Left lung (tissue), 4 donors: ENCODE measurements at regions not wholly inside any gene's neighbourhood (a gene's known extent, or its start where the extent isn't known, plus 50 kb on each side); places are given as distances from the start of the nearest gene placed in this dataset.

ENCODE experiments used
- ATAC-seq: fragments of 200-7000 bp; cut with Tn5 transposase; one replicate; pipeline ENCODE4 v1.9.1; 2020; ENCODE audit warnings: moderate library complexity
- DNase-seq, 4 donors: peaks; one replicate each; pipeline ENCODE4 v3.0.0-alpha.2; 2013 to 2020
- H3K27ac ChIP-seq, 2 donors: fragments of 200-600 bp; sonication (generic) in 1 of 2; one replicate each; pipeline versions ENCODE4 v1.5.0 to v1.8.0; 2020 to 2021
- H3K27me3 ChIP-seq, 2 donors: fragments of 200-600 bp; sonication (generic) in 1 of 2; one replicate each; pipeline versions ENCODE4 v1.5.0 to v1.8.0; 2020 to 2021
- H3K36me3 ChIP-seq, 2 donors: fragments of 200-600 bp; sonication (generic) in 1 of 2; one replicate each; pipeline versions ENCODE4 v1.5.0 to v1.8.0; 2020 to 2021
- H3K4me1 ChIP-seq, 2 donors: fragments of 200-600 bp; one replicate each; pipeline ENCODE4 v1.8.0; 2021
- H3K4me3 ChIP-seq, 2 donors: fragments of 200-600 bp; sonication (generic) in 1 of 2; one replicate each; pipeline versions ENCODE4 v1.5.0 to v1.8.0; 2020 to 2021; ENCODE audit warnings: mild to moderate bottlenecking in 1 of 2
- H3K9me3 ChIP-seq, 2 donors: fragments of 200-600 bp; sonication (generic) in 1 of 2; one replicate each; pipeline versions ENCODE4 v1.5.0 to v1.8.0; 2020 to 2021
- intact Hi-C, 2 donors: fragments of 100-400 bp; cut with DNase I; formaldehyde crosslinking; loops; one replicate each; pipeline versions ENCODE4 v1.11.2 to v1.14.2; 2022
- TF ChIP-seq, protein P1 (sequence below), 2 donors: fragments of 200-600 bp; sonication (generic) in 1 of 2; IDR thresholded peaks; one replicate each; pipeline versions ENCODE4 v1.5.0 to v1.8.0; 2021; ENCODE audit warnings: antibody characterized with exemption in 2 of 2
- donor health status: DM: no; HTN: yes; CAD: no.
- donor health status: DM: no; HTN: no; CAD: no.

DNA sequence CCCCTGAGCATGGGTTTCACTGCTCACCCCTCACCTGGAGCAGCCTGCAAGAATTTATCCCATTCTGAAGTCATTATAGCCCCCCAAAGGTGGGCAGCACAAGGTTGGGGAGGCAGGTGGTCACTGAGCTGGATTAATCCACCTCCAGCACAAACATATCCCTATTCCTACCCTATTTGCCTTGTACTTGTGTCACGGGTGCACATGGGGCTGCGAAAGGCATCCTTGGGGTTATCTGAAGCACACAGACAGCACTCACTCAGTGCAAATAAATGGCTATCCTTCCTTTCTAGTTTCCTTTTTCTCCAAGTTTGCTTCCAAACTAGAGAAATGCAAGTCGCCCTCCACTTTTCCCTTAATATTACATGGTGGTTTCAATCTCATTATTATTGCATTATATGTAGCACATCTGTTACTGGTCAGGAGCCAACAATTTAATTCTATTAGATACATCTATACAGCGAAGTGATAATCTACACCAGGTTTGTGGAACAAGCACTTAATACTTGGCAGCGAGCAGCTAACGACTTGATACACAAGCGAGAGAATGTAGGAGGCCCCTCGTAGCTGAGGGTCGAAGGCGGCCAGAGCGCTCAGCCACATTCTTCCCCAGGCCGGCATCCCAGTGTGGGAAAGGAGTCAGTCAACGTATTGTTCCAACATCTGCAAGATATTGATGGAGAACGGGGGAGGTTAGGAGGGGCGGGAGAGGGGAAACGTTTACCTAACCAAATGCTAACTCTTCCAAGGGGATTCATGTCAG is 121.3 kb upstream of the HABP2 start:
- Histone ChIP-seq H3K9me3 (peaks cover 0 to 2% of the 10 kb centered on the region in 2 donors), H3K27me3 (no peaks in the 10 kb centered on the region), H3K4me1 (no peaks in the 10 kb centered on the region), H3K27ac (no peak overlapping the region), H3K4me3 (no peak overlapping the region), H3K36me3 (no peaks in the 10 kb centered on the region)
- intact Hi-C loops: no loop called here
- DNase-seq (peak in 2 of 4 donors; percentile 66 to 75), ATAC-seq (no peak)
- TF ChIP-seq, protein P1, sequence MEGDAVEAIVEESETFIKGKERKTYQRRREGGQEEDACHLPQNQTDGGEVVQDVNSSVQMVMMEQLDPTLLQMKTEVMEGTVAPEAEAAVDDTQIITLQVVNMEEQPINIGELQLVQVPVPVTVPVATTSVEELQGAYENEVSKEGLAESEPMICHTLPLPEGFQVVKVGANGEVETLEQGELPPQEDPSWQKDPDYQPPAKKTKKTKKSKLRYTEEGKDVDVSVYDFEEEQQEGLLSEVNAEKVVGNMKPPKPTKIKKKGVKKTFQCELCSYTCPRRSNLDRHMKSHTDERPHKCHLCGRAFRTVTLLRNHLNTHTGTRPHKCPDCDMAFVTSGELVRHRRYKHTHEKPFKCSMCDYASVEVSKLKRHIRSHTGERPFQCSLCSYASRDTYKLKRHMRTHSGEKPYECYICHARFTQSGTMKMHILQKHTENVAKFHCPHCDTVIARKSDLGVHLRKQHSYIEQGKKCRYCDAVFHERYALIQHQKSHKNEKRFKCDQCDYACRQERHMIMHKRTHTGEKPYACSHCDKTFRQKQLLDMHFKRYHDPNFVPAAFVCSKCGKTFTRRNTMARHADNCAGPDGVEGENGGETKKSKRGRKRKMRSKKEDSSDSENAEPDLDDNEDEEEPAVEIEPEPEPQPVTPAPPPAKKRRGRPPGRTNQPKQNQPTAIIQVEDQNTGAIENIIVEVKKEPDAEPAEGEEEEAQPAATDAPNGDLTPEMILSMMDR (IDR thresholded peaks at IDR 0.05): no peak

- no peak for DNase-seq
- Histone ChIP-seq H3K27me3 (no peaks in the 10 kb centered on the region), H3K36me3 (no peaks in the 10 kb centered on the region), H3K9me3 (peaks cover 0 to 2% of the 10 kb centered on the region in 2 donors), H3K4me1 (no peaks in the 10 kb centered on the region), H3K4me3 (no peak overlapping the region), H3K27ac (no peak overlapping the region)
- no peak for ATAC-seq
- TF ChIP-seq, protein P1 (IDR thresholded peaks at IDR 0.05): no peak
- intact Hi-C loops: no loop called here
These were observed 119.1 kb upstream of the HABP2 start for GRCh38 chr10:113433711-113434110.

- DNase-seq: no peak
These were observed 118.5 kb upstream of the HABP2 start for GRCh38 chr10:113434315-113434714.

GRCh38 chr10:113434950-113435349 is 117.9 kb upstream of the HABP2 start:
- H3K4me3 ChIP-seq: no peak overlapping the region
- no peaks in the 10 kb centered on the region for H3K4me1 ChIP-seq
- H3K27me3 ChIP-seq: no peaks in the 10 kb centered on the region
- H3K36me3 ChIP-seq: no peaks in the 10 kb centered on the region
- H3K27ac ChIP-seq: no peak overlapping the region
- TF ChIP-seq, protein P1 (IDR thresholded peaks at IDR 0.05): no peak
- no peak for ATAC-seq
- peaks cover 0 to 2% of the 10 kb centered on the region in 2 donors for H3K9me3 ChIP-seq
- intact Hi-C loops: no loop called here
- DNase-seq: no peak

More at GRCh38 chr10:113434315-113434714, 118.5 kb upstream of the HABP2 start:
- Histone ChIP-seq H3K27ac (no peak overlapping the region), H3K36me3 (no peaks in the 10 kb centered on the region), H3K27me3 (no peaks in the 10 kb centered on the region), H3K9me3 (peaks cover 0 to 2% of the 10 kb centered on the region in 2 donors), H3K4me3 (no peak overlapping the region), H3K4me1 (no peaks in the 10 kb centered on the region)
- ATAC-seq: no peak
- TF ChIP-seq, protein P1 (IDR thresholded peaks at IDR 0.05): no peak
- intact Hi-C loops: no loop called here

DNA sequence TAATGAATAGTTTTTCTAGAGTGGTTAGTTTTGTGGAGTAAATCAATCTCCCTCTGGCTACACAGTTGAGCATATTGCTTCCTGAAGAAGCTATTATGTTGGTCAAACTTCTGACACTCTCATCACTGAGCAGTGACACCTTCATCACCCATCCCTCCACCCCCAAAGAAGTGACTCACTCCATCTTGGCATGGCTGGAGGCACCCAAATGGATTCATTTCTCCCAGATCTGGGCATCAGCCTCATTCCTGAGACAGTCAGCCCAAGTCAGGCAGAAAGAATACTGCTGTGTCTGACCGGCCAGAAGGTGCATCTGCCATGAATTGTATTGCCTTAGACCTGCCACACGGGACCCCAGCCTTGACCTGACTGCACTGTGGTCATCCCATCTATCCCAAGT is 117.0 kb upstream of the HABP2 start:
- Histone ChIP-seq H3K36me3 (no peaks in the 10 kb centered on the region), H3K4me3 (no peak overlapping the region), H3K9me3 (no peaks in the 10 kb centered on the region), H3K4me1 (no peaks in the 10 kb centered on the region), H3K27me3 (no peaks in the 10 kb centered on the region), H3K27ac (no peak overlapping the region)
- intact Hi-C loops: no loop called here
- ATAC-seq (no peak), DNase-seq (no peak)
- TF ChIP-seq, protein P1 (IDR thresholded peaks at IDR 0.05): no peak
